Jurkat, Clone E6-1 (cell line): ENCODE measurements at regions not wholly inside any gene's neighbourhood (a gene's known extent, or its start where the extent isn't known, plus 50 kb on each side); places are given as distances from the start of the nearest gene placed in this dataset.
"Not testable (repeated sequence)": the region's sequence is repeated elsewhere in the genome, so short reads cannot be mapped to it uniquely, and the experiment has no call there.

Experiments
- DNase-seq: peaks from one replicate; pipeline ENCODE4 v3.0.0-alpha.2; 2011; ENCODE audit warnings: low read depth, low spot score
- H3K4me3 ChIP-seq: 2 replicates; pipeline ENCODE4 v1.5.1; 2011; ENCODE audit warnings: mild to moderate bottlenecking, low read length, control low read depth, moderate library complexity

DNA sequence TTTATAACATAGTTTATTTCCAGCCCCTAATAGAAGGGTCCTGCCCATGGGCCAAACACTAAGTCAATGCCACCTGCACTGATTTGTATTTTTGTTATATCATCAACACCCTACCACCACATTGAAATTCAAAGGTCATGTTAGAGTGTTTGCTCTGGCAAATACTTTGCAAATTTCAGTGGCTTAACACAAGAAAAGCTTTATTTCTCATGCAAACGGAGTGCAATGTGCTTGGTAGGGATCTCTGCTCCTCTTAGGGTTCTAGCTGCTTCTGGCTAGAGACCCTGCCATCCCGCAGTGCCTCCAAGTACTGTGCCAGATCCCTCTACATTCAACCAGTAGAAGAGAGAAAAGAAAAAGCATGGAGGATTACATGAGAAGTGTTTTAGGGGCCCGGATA, 230.8 kb upstream of the TET2 start:
- DNase-seq = no peak

DNA sequence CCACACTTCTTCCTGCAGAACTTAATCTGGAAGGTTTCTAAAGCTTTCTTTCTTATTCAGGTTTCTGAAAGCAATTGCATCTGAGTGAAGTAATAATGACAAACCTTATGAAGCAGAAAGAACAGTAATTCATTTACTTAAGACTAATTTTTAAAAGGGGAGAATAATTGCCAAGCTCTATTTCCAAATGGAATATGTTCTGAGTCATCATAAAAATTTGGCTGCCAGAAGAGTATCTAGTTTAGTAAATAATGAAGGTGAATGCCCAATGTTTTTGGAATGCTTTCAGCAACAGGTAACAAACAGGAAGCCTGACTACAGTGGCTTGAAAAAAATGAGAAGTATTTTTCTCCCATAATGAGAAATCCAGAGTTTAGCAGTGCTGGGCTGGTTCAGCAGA, 227.3 kb upstream of the TET2 start:
- no peak overlapping the region for H3K4me3 ChIP-seq
- no peak for DNase-seq

More for the DNA sequence above, 230.8 kb upstream of the TET2 start:
- no peak overlapping the region for H3K4me3 ChIP-seq

DNA sequence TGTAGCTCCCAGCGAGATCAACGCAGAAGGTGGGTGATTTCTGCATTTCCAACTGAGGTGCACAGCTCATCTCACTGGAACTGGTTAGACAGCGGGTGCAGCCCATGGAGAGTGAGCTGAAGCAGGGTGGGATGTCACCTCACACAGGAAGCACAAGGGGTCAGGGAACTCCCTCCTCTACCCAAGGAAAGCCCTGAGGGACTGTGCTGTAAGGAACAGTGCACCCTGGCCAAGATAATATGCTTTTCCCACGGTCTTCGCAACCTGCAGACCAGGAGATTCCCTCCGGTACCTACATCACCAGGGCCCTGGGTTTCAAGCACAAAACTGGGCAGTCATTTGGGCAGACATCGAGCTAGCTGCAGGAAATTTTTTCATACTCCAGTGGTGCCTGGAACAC, 216.4 kb upstream of the TET2 start:
- H3K4me3 ChIP-seq = no peak overlapping the region
- DNase-seq = no peak

DNA sequence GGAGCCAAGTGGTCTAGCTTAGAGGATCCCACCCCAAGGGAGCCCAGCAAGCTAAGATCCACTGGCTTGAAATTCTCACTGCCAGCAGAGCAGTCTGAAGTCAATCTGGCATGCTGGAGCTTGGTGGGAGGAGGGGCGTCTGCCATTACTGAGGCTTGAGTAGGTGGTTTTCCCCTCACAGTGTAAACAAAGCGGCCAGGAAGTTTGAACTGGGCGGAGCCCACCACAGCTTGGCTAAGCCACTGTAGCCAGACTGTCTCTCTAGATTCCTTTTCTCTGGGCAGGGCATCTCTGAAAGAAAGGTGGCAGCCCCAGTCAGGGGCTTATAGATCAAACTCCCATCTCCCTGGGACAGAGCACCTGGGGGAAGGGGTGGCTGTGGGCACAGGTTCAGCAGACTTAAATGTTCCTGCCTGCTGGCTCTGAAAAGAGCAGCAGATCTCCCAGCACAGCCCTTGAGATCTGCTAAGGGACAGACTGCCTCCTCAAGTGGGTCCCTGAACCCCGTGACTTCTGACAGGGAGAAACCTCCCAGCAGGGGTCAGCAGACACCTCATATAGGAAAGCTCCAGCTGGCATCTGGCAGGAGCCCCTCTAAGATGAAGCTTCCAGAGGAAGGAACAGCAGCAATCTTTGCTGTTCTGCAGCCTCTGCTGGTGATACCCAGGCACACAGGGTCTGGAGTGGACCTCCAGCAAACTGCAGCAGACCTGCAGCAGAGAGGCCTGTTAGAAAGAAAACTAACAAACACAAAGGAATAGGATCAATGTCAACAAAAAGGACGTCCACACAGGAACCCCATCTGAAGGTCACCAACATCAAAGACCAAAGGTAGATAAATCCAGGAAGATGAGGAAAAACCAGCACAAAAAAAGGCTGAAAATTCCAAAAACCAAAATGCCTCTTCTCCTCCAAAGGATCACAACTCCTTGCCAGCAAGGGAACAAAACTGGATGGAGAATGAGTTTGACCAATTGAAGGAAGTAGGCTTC, 215.6 kb upstream of the TET2 start:
- H3K4me3 ChIP-seq = not testable (repeated sequence)
- peak; percentile 44 for DNase-seq

DNA sequence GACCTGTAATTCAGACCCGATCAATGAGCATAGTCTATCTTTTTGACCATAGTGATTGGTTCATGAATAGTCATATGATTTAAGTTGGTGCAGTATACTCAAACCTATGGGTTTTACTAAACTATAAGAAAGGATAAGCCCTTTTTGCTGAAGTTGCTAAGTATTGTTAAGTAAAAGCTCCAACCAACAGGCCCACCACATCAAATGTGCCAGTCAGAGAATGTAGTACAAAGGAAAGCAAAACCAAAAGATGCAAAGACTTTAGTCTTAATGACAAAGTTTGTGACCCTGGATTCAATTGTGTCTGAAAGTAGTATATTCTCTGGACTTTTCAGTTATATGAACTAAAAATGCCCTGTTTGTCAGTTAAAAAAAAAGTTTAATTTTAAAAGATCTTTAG, 208.1 kb upstream of the TET2 start:
- H3K4me3 ChIP-seq = no peak overlapping the region
- DNase-seq = peak; percentile 34

DNA sequence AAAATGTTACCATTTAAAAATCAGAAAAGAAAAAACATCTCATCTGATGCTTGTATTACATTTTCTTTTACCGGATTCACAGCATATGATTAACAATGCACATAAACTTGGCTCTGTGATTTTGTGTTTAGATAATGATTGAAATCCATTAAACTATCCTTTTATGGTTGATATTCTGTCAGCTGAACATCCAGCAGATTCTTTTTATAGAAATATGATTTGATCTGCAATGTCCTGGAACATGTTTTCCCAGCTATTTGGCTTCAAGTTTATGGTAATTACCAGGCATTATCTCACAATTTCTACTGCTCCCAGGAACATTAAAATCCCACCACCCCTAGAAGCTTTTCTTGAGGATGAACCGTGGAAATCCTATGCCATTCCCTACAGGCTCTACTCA, 205.7 kb upstream of the TET2 start:
- DNase-seq = no peak
- no peak overlapping the region for H3K4me3 ChIP-seq

DNA sequence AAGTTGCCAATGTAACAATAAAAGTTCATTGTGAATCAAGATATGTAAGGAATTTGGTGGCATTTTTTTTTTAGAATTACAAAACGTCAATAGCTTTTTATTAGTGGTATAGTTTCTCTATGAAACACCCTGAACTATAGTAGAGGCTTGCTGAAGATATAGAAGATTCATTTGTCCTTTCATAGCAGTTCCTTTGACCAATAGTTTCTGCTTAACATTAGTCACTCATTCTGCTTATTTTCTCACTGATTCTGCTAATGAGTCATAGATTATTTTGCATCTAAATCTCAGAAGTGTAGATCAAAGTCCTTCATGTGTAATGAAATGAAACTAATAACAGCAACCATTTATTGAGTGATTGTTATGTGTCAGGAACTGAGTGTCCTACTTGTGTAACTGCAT, 205.0 kb upstream of the TET2 start:
- H3K4me3 ChIP-seq = no peak overlapping the region
- no peak for DNase-seq

DNA sequence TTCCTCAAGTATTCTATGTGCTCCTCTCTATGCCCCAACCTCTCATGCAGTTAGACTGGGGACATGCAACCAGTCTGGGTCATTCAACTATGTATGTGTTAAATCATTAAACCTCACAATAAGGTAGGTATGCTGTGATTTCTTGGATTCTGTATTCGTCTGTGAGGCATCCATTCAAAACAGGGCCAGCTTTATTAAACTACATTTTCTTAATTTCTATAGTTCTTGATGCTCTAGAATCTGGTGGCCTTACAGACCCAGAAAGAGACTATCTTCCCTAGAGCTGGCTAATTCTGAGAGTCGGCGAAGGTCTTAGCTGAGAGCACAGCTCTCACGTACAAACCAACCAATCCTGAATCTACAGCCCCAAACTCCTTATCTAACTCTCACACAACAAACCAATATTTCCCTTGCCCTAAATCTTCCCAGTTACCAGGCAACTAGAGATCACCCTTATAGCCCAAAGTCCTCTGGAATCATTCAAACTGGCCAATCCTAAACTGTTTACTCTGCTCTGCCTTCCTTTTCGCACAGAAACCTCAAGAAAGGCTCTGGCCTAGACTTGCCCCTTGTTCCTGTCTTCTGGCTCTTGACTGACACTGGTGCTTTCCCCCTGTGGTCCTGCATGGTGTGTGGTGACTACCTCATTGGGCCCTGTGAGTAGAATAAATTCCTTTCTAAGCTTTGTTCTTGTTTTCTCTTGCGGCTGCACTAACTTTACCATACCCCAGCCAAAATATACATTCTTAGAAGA, 203.5 kb upstream of the TET2 start:
- no peak overlapping the region for H3K4me3 ChIP-seq
- no peak for DNase-seq

DNA sequence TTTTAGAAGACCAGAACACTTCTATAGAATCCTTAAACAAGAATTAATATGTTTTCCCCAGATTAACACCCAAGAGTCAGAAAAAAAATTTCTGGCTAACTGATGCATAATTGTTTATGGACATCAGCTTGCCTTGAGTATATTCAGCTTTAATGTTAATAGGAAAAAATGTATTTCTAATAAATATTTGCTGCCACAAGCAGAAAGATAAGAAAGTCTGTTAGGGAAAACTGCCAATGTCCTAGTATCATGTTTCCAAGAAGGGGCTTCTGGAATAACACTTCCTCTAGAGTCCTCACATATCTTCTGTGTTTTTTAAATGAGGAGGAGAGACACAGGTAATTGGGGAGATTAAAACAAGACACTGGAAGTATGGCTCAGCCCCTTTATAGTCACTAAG, 202.1 kb upstream of the TET2 start:
- no peak for DNase-seq
- H3K4me3 ChIP-seq = no peak overlapping the region

DNA sequence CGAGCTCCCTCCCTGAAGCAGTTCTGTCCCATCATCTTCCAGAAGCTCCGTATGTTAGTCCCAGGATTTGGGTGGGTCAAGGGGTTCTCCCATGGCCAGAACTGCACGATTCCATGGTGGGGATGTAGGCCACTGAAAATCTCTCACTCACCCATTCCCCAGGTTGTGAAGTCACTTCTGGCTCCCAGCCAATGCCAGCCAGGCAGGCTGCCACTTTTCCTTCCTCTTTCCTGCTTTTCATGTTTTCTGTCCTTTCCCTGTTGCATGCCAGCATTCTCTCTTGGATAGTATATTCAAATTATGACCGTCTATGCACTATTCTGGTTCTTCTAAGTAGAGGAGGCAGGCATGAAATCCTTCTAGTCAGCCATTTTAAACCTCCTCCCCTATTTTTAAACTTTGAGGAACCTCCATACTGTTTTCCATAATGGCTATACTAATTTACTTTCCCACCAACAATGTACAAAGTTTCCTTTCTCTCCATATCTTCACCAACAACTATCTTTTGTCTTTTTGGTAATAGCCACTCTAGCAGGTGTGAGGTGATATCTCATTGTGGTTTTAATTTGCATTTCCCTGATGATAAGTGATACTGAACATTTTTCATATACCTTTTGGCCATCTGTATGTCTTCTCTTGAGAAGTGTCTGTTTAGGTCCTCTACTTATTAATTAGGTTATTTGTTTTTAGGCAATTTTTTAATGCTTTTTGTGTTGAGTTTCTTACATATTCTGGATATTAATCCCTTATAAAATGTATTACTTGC, 182.1 kb upstream of the TET2 start:
- DNase-seq = no peak
- H3K4me3 ChIP-seq = no peak overlapping the region

DNA sequence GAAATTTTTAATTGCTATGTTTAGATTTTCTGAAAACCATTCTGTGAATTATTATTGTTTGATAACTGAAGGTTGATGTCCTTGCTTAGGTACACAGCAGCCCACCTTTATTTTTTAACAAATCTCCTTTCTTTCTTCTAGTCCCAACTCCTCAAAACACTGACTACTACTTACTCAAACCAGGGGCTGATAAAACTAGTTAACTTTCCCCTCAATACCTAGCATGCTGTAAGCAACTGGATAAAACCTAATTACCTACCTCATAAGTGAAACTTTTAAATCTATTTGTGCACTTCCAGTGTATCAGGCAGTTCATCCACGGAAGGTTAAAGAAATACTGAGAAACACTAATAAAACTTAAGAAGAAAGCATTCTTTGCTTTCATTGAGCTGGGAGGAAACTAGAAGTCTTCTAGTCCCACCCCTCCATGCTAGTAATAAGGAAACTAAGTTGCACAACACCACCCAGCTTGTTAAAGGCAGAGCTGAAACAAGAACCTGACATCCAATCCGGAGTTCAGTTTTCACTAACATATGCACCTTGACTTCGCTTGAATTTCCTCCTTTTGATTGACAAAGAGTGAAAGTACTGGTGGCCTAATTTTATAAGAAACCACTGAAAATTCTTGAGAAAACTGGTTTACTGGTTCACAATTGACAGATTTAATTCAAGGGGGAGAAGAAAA, 180.2 kb upstream of the TET2 start:
- no peak for DNase-seq
- H3K4me3 ChIP-seq = no peak overlapping the region

DNA sequence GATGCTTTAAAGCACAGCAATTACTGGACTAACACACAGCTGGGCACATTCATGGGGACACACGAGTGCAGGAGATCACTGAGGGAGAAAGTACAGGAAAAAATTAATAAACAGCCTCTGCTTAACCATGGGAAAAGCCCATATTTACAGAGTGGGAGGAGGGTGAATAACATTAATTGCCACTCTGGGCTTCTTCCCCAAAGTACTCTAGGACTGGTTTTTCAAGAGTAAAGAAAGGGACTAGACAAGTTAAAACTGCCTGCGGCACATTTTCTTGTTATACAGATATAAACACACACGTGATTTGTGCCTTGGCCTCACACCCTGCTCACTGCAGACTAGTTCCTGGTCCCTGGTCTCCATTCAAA, 179.7 kb upstream of the TET2 start:
- H3K4me3 ChIP-seq = no peak overlapping the region
- no peak for DNase-seq

DNA sequence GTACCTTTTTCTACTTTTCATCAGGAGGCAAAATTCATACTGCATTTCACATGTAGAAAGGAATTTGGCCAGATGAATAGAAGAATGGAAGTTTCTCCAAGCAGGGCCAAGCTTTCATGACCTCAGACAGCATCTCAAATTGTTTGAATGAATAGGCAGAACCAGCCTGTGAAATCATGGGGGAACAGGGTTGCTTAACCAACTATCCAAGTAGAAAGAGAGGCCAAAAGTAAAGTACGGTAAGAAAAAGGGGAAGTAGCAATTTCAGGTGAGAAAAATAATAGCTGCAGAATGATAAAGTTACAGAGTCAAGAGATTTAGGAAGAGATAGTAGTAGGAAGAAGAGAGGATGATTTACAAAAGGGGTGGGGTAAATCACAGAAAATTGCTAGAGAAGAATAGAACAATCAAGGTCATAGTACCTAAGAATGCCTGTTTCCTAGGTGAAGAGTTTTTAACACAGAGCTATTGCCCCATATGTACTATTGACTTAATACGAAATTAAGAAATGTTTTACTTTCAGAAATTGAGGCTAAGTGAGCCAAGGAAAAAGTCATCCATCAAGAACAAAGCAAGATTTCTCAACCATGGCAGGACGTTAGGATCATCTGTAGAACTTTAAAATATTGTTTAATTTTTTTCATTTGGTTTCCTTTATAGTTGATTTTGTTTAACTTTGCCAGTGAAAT, 177.1 kb upstream of the TET2 start:
- no peak for DNase-seq
- no peak overlapping the region for H3K4me3 ChIP-seq

DNA sequence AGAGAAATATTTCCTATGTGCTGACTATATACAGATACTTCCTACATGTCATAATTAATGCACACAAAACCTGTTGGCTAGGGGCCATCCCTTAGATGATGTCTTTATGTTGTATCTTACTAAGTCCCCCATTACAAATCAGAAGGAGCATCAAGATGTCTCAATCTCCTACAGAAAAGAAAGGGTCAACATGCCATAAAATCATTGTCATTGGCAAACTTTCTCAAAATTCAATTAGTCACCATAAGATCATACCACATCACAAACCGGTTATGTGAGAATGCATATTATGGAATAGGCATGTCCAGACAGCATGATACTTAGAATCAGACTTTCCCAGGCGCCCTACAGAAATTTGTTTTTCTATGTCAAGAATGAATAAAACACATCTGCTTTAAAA, 175.2 kb upstream of the TET2 start:
- DNase-seq = no peak
- no peak overlapping the region for H3K4me3 ChIP-seq

DNA sequence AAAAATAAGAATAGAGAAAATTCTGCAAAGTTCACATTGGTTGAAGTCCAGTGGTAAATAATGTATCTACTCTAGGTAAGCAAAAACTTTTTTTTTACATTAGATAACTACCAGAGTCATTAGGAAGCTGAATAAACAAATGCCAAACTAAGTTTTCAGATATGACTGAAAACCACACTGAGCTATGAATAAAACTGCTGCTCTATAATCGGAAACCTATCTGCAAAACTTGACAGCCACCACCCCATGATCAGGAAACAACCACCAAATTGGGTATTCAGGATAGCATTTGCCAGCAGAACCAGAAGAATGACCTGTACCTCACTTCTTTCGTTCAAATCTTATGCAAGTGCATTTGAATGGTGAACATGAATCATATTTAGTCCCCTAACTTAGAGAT, 173.0 kb upstream of the TET2 start:
- no peak for DNase-seq
- H3K4me3 ChIP-seq = no peak overlapping the region

DNA sequence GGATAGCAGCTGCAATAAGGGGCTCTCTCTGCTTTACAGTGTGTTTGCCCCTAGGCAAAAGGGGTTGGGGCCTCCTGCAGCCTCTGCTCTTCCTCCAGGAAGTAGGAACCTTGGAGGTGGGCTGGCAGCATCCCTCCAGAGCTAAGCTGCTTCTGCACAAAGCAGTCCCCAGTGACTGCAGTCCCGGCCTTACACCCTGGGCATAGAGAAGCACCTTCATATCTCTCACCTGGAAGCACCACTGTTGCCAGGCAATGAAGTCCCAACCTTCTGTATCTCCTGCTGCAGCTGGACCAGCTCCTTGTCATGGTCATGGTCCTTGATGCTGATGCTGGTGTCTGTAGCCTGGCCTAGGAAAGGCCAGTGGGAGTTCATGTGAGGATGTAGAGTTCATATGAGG, 171.1 kb upstream of the TET2 start:
- no peak overlapping the region for H3K4me3 ChIP-seq
- DNase-seq = no peak

DNA sequence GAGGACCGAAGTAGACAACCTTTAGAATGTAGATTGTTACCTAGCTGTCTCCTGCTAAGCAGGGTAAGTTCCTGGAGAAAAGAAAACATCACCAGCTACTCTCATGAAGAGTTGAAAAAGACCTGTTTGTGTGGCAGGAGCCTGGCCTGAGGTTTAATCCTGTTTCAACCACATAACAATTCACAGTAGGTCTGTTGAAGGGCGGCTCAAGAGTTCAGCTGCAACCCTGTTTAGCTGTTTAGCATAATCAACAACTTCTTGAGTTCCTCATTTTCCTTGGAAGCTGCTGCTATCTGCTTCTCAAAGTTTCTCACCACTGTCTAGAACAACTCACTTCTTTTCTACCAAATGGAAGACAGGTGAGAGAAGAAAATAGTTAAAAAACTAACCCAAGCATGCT, 170.4 kb upstream of the TET2 start:
- DNase-seq = no peak
- no peak overlapping the region for H3K4me3 ChIP-seq

DNA sequence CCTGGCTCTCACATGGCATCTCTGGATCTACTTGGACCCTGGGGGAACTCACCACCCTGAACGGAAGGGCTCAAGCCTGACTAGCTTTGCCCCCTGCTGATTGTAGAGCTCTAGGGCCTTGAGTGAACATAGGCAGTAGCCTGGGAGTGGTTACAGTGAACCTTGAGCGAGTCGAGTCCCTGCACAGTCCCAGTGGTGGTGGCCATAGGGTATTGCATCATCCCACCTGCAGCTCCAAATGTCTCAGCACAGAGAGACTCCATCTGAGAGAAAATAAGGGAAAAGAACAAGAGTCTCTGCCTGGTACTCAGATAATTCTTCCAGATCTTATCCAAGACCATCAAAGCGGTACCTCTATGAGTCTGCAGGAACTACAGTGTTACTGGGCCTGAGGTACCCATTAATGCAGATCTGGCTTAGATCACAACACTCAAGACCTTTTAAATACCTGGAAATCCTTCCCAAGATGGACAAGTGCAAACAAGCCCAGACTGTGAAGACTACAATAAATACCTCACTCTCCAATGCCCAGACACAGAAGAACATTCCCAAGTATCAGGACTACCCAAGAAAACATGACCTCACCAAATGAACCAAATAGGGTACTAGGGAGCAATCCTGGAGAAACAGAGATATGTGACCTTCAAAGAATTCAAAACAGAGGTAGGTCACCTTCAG, 167.5 kb upstream of the TET2 start:
- H3K4me3 ChIP-seq = no peak overlapping the region
- DNase-seq = no peak
